Testis (tissue), 2 donors: ENCODE measurements at regions not wholly inside any gene's neighbourhood (a gene's known extent, or its start where the extent isn't known, plus 50 kb on each side); places are given as distances from the start of the nearest gene placed in this dataset.

Experiments
- CTCF ChIP-seq, 3 experiments: fragments of 450-650 bp in 2 of 3; fragments of 200-600 bp in 1 of 3; sonication (generic) in 1 of 3; IDR thresholded peaks; one replicate each; pipeline ENCODE4 v1.5.1; 2016 to 2019; ENCODE audit warnings: antibody characterized with exemption in 3 of 3, mild to moderate bottlenecking in 2 of 3, moderate library complexity in 1 of 3
- POLR2A ChIP-seq: fragments of 450-650 bp; IDR thresholded peaks from one replicate; pipeline ENCODE4 v1.6.1; 2017; ENCODE audit warnings: antibody characterized with exemption, mild to moderate bottlenecking, moderate library complexity

GRCh38 chr14:86933460-86933859 is 1059.5 kb downstream of the GALC start:
- no peak for TF ChIP-seq CTCF (IDR thresholded peaks at IDR 0.05)
- no peak for TF ChIP-seq POLR2A
